ENCODE measurements at regions not wholly inside any gene's neighbourhood (a gene's known extent, or its start where the extent isn't known, plus 50 kb on each side); places are given as distances from the start of the nearest gene placed in this dataset.

- TF ChIP-seq, protein P1, sequence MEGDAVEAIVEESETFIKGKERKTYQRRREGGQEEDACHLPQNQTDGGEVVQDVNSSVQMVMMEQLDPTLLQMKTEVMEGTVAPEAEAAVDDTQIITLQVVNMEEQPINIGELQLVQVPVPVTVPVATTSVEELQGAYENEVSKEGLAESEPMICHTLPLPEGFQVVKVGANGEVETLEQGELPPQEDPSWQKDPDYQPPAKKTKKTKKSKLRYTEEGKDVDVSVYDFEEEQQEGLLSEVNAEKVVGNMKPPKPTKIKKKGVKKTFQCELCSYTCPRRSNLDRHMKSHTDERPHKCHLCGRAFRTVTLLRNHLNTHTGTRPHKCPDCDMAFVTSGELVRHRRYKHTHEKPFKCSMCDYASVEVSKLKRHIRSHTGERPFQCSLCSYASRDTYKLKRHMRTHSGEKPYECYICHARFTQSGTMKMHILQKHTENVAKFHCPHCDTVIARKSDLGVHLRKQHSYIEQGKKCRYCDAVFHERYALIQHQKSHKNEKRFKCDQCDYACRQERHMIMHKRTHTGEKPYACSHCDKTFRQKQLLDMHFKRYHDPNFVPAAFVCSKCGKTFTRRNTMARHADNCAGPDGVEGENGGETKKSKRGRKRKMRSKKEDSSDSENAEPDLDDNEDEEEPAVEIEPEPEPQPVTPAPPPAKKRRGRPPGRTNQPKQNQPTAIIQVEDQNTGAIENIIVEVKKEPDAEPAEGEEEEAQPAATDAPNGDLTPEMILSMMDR (IDR thresholded peaks at IDR 0.05; ENCODE audit: insufficient read depth, low read length, poor library complexity, severe bottlenecking): peak; percentile 43
- no peak for TF ChIP-seq EZH2phosphoT487 (conservative IDR thresholded peaks at IDR 0.05; ENCODE audit: low read length)
Measured at GRCh38 chr2:59182249-59182648, 941.1 kb upstream of the FANCL start.
